K562 (cell line): ENCODE measurements at regions not wholly inside any gene's neighbourhood (a gene's known extent, or its start where the extent isn't known, plus 50 kb on each side); places are given as distances from the start of the nearest gene placed in this dataset.

Source experiments
- ATAC-seq: fragments of 200-7000 bp; cut with Tn5 transposase; 3 replicates; pipeline ENCODE4 v1.9.1; 2020; ENCODE audit warnings: moderate library complexity
- BruUV-seq: library from RNA; stranded (reverse); fragments of 400-500 nt; replicated peaks from 2 replicates; lab custom pipeline; 2021; lab: Mats Ljungman, UMichigan
- CTCF ChIA-PET: fragments of 300-600 bp; formaldehyde crosslinking; extraction: SDS; loops from one replicate; lab custom pipeline; 2021; ENCODE audit warnings: low intra/inter-chr PET ratio; lab: Yijun Ruan, JAX
- POLR2A ChIA-PET: fragments of 300-600, 350-650 bp; sonication (Branson Sonifier 250); formaldehyde crosslinking; extraction: SDS; loops from one replicate; lab custom pipeline; 2021; ENCODE audit warnings: antibody characterized with exemption, inconsistent platforms; lab: Yijun Ruan, JAX
- DNase-seq, 4 experiments: peaks; one replicate each; pipeline versions ENCODE4 v3.0.0 to v3.0.0-alpha.2; 2011 to 2018; ENCODE audit warnings: low spot score in 3 of 4, mixed read lengths in 3 of 4; ENCODE audit errors: extremely low read depth in 1 of 4
- FAIRE-seq: peaks from 2 replicates; lab custom pipeline; 2011; peaks lifted over from hg19 to GRCh38; lab: Jason Lieb, UNC
- H2AFZ ChIP-seq: 2 replicates; pipeline ENCODE4 v1.6.0; 2011; ENCODE audit warnings: low read depth, low read length, control low read depth, inconsistent platforms
- H3K27ac ChIP-seq: fragments of 200-600 bp; 3 replicates; pipeline ENCODE4 v1.8.0; 2011; ENCODE audit warnings: low read depth, mild to moderate bottlenecking, control low read depth, inconsistent platforms, low read length, moderate library complexity, mixed read lengths; ENCODE audit errors: extremely low read depth
- H3K27me3 ChIP-seq, 2 experiments: fragments of 300-600 bp in 1 of 2; 2 replicates in 1 of 2; 3 replicates in 1 of 2; pipeline versions ENCODE4 v1.6.0 to v1.8.0; 2011; ENCODE audit warnings: inconsistent platforms in 2 of 2, low read length in 2 of 2, mild to moderate bottlenecking in 1 of 2, mixed read lengths in 1 of 2, moderate library complexity in 1 of 2; ENCODE audit not compliant: control insufficient read depth in 2 of 2, insufficient read depth in 2 of 2
- H3K36me3 ChIP-seq: fragments of 300-600 bp; 3 replicates; pipeline ENCODE4 v1.8.0; 2011; ENCODE audit warnings: mild to moderate bottlenecking, low read length, inconsistent platforms; ENCODE audit not compliant: control insufficient read depth, insufficient read depth
- H3K4me1 ChIP-seq, 2 experiments: fragments of 200-600 bp in 1 of 2; replicated peaks in 1 of 2; 2 replicates in 1 of 2; 3 replicates in 1 of 2; pipeline versions ENCODE4 v1.5.1 to v1.8.0; 2011; ENCODE audit warnings: inconsistent platforms in 2 of 2, low read length in 2 of 2, mild to moderate bottlenecking in 1 of 2, mixed read lengths in 1 of 2, moderate library complexity in 1 of 2; ENCODE audit not compliant: control insufficient read depth in 2 of 2, insufficient read depth in 2 of 2
- H3K4me2 ChIP-seq: 2 replicates; pipeline ENCODE4 v1.6.1; 2011; ENCODE audit warnings: low read length, control low read depth, inconsistent platforms, mixed read lengths; ENCODE audit not compliant: insufficient read depth
- H3K4me3 ChIP-seq: fragments of 200-600 bp; sonication (generic), shearing (Covaris generic); 2 replicates; pipeline ENCODE4 v1.5.1; 2016; ENCODE audit warnings: control low read depth, inconsistent platforms
- H3K79me2 ChIP-seq: fragments of 200-600 bp; 3 replicates; pipeline ENCODE4 v1.8.0; 2011; ENCODE audit warnings: low read length, inconsistent platforms; ENCODE audit not compliant: control insufficient read depth, insufficient read depth
- H3K9ac ChIP-seq, 2 experiments: 2 replicates each; pipeline versions ENCODE4 v1.6.0 to v1.6.1; 2011; ENCODE audit warnings: low read depth in 2 of 2, low read length in 2 of 2, control low read depth in 1 of 2, inconsistent platforms in 1 of 2, mild to moderate bottlenecking in 1 of 2, mixed read lengths in 1 of 2; ENCODE audit not compliant: insufficient read depth in 1 of 2
- H3K9me1 ChIP-seq: one replicate; pipeline ENCODE4 v1.6.0; 2011; ENCODE audit warnings: inconsistent platforms, mild to moderate bottlenecking, low read length, moderate library complexity; ENCODE audit not compliant: control insufficient read depth, insufficient read depth
- H3K9me3 ChIP-seq: replicated peaks from 2 replicates; pipeline ENCODE4 v1.5.1; 2011; ENCODE audit warnings: low read depth, low read length, inconsistent platforms; ENCODE audit not compliant: control insufficient read depth, insufficient read depth
- H4K20me1 ChIP-seq: replicated peaks from 2 replicates; pipeline ENCODE4 v1.6.1; 2011; ENCODE audit warnings: low read length, inconsistent platforms, mixed read lengths; ENCODE audit not compliant: control insufficient read depth, insufficient read depth
- L3MBTL2 ChIP-seq: fragments of 450-650 bp; IDR thresholded peaks from 2 replicates; pipeline ENCODE4 v1.6.1; 2016; ENCODE audit warnings: mild to moderate bottlenecking, moderate library complexity
- TAF1 ChIP-seq: IDR thresholded peaks from 2 replicates; pipeline ENCODE4 v1.6.1; 2011; ENCODE audit warnings: mild to moderate bottlenecking, low read length, moderate library complexity; ENCODE audit not compliant: insufficient read depth, control insufficient read depth, severe bottlenecking; ENCODE audit errors: extremely low read depth
- ZNF584 ChIP-seq: fragments of 200-800 bp; sonication (Bioruptor generic); IDR thresholded peaks from 2 replicates; pipeline ENCODE4 v1.6.1; 2016; ENCODE audit warnings: low read depth, mild to moderate bottlenecking, missing genetic modification characterization, missing compliant biosample characterization
- WGBS: fragments of 100-300 bp; shearing (Covaris generic); methylation state at CpG from one replicate; pipeline ENCODE4 v1.1.6; 2016; ENCODE audit warnings: low coverage, mixed read lengths; ENCODE audit not compliant: insufficient coverage; ENCODE audit errors: missing lambda C conversion rate; 5-methylcytosine and 5-hydroxymethylcytosine counted together
- in situ Hi-C: fragments of 300-500 bp; cut with MboI; formaldehyde crosslinking; loops from 4 replicates; pipeline ENCODE4 v1.15.0; 2018; ENCODE audit warnings: inconsistent platforms, mixed read lengths
- intact Hi-C: fragments of 100-400 bp; cut with micrococcal nuclease; formaldehyde crosslinking; loops from 2 replicates; pipeline ENCODE4 v1.14.2; 2022
- TF ChIP-seq, protein P1 (sequence below): fragments of 250-450 bp; sonication (Bioruptor Pico); IDR thresholded peaks from 2 replicates; pipeline ENCODE4 v1.8.0; 2022; ENCODE audit warnings: inconsistent platforms
- TF ChIP-seq, protein P2 (sequence below), 2 experiments: IDR thresholded peaks; 2 replicates each; pipeline ENCODE4 v1.6.1; 2012; ENCODE audit warnings: improper control_type of control experiment in 2 of 2, low read depth in 2 of 2, low read length in 2 of 2, borderline replicate concordance in 1 of 2
- TF ChIP-seq, protein P3 (sequence below): fragments of 450-650 bp; formaldehyde crosslinking; IDR thresholded peaks from 2 replicates; pipeline ENCODE4 v1.4.0; 2022; ENCODE audit warnings: missing genetic modification characterization

DNA sequence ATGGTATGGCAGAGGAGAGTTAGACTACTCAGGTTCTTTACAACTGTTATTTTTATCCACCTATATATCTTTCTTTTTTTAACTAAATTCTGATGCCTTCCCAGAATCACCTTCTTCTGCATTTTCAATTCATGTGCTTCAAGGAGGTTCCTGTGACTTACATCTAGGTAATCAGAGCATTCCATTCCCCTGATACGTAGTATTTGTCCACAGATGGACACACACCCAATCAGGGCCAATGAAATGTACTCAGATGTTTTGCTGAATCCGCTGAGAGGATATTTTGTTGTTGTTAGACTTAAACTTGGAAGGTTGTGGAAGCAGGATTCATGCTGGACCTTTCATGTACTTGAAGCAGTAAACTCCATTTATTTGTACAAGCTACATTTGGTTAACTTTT lies 159.4 kb upstream of the FER start:
- ATAC-seq (no peak), DNase-seq (no peak), FAIRE-seq (no peak)
- POLR2A ChIA-PET, result interaction anchor here (0.7 kb wide), 1 partner anchor 68 kb away, joined by 4 read pairs; no protein-coding TSS in a partner anchor
- Histone ChIP-seq H3K9ac (no peak overlapping the region), H3K27ac (no peak overlapping the region), H3K9me3 (no peaks in the 10 kb centered on the region), H3K9me1 (no peaks in the 10 kb centered on the region), H3K4me1 (no peaks in the 10 kb centered on the region), H3K36me3 (no peaks in the 10 kb centered on the region), H3K4me3 (no peak overlapping the region), H3K27me3 (peaks cover 3 to 4% of the 10 kb centered on the region in 2 experiments; a peak in 4 of 5 replicates), H2AFZ (no peak overlapping the region), H4K20me1 (no peaks in the 10 kb centered on the region), H3K79me2 (no peaks in the 10 kb centered on the region), H3K4me2 (no peak overlapping the region)
- intact Hi-C loops, result no loop called here
- BruUV-seq, result no TSS peak
- in situ Hi-C loops, result no loop called here
- WGBS, result 5% methylated on average over 2 of the region's 2 CpGs
- TF ChIP-seq, protein P1, sequence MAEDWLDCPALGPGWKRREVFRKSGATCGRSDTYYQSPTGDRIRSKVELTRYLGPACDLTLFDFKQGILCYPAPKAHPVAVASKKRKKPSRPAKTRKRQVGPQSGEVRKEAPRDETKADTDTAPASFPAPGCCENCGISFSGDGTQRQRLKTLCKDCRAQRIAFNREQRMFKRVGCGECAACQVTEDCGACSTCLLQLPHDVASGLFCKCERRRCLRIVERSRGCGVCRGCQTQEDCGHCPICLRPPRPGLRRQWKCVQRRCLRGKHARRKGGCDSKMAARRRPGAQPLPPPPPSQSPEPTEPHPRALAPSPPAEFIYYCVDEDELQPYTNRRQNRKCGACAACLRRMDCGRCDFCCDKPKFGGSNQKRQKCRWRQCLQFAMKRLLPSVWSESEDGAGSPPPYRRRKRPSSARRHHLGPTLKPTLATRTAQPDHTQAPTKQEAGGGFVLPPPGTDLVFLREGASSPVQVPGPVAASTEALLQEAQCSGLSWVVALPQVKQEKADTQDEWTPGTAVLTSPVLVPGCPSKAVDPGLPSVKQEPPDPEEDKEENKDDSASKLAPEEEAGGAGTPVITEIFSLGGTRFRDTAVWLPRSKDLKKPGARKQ (CRISPR knock-in tag), result no peak
- TF ChIP-seq, protein P2, sequence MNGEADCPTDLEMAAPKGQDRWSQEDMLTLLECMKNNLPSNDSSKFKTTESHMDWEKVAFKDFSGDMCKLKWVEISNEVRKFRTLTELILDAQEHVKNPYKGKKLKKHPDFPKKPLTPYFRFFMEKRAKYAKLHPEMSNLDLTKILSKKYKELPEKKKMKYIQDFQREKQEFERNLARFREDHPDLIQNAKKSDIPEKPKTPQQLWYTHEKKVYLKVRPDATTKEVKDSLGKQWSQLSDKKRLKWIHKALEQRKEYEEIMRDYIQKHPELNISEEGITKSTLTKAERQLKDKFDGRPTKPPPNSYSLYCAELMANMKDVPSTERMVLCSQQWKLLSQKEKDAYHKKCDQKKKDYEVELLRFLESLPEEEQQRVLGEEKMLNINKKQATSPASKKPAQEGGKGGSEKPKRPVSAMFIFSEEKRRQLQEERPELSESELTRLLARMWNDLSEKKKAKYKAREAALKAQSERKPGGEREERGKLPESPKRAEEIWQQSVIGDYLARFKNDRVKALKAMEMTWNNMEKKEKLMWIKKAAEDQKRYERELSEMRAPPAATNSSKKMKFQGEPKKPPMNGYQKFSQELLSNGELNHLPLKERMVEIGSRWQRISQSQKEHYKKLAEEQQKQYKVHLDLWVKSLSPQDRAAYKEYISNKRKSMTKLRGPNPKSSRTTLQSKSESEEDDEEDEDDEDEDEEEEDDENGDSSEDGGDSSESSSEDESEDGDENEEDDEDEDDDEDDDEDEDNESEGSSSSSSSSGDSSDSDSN (IDR thresholded peaks at IDR 0.05; ENCODE audit: borderline replicate concordance in 1 of 2, low read depth in 2 of 2, low read length in 2 of 2), result no peak
- TF ChIP-seq TAF1, result no peak
- TF ChIP-seq L3MBTL2, result no peak
- TF ChIP-seq ZNF584 (CRISPR knock-in tag), result no peak
- TF ChIP-seq, protein P3, sequence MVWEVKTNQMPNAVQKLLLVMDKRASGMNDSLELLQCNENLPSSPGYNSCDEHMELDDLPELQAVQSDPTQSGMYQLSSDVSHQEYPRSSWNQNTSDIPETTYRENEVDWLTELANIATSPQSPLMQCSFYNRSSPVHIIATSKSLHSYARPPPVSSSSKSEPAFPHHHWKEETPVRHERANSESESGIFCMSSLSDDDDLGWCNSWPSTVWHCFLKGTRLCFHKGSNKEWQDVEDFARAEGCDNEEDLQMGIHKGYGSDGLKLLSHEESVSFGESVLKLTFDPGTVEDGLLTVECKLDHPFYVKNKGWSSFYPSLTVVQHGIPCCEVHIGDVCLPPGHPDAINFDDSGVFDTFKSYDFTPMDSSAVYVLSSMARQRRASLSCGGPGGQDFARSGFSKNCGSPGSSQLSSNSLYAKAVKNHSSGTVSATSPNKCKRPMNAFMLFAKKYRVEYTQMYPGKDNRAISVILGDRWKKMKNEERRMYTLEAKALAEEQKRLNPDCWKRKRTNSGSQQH (CRISPR knock-in tag), result no peak
- CTCF ChIA-PET, result no interaction called here
